Lung (tissue), 11 donors: ENCODE measurements at regions not wholly inside any gene's neighbourhood (a gene's known extent, or its start where the extent isn't known, plus 50 kb on each side); places are given as distances from the start of the nearest gene placed in this dataset.

Experiments
- ATAC-seq: fragments of 200-7000 bp; cut with Tn5 transposase; one replicate; pipeline ENCODE4 v1.9.1; 2020; ENCODE audit warnings: moderate number of reproducible peaks; ENCODE audit not compliant: insufficient read depth, low FRiP score
- DNase-seq, 3 donors: peaks; one replicate each; pipeline ENCODE4 v3.0.0-alpha.2; 2013 to 2017
- H3K27ac ChIP-seq, 2 donors: one replicate each; pipeline ENCODE4 v1.5.1; 2013; ENCODE audit warnings: mild to moderate bottlenecking in 2 of 2, moderate library complexity in 2 of 2, control low read depth in 1 of 2, inconsistent platforms in 1 of 2, low read depth in 1 of 2, low read length in 1 of 2
- H3K27me3 ChIP-seq, 3 donors: one replicate each; pipeline ENCODE4 v1.5.1; 2013; ENCODE audit warnings: low read length in 2 of 3; ENCODE audit not compliant: control insufficient read depth in 3 of 3, insufficient read depth in 3 of 3
- H3K36me3 ChIP-seq, 4 donors: one replicate each; pipeline ENCODE4 v1.5.1; 2013; ENCODE audit warnings: low read length in 4 of 4, mild to moderate bottlenecking in 1 of 4, moderate library complexity in 1 of 4; ENCODE audit not compliant: control insufficient read depth in 4 of 4, insufficient read depth in 4 of 4
- H3K4me1 ChIP-seq, 5 donors: one replicate each; pipeline ENCODE4 v1.5.1; 2013; ENCODE audit warnings: low read length in 5 of 5, mild to moderate bottlenecking in 2 of 5, moderate library complexity in 1 of 5; ENCODE audit not compliant: control insufficient read depth in 5 of 5, insufficient read depth in 5 of 5
- H3K4me3 ChIP-seq: one replicate; pipeline ENCODE4 v1.5.1; 2013; ENCODE audit warnings: mild to moderate bottlenecking, control low read depth, moderate library complexity
- H3K9ac ChIP-seq, 2 donors: one replicate each; pipeline ENCODE4 v1.5.1; 2013; ENCODE audit warnings: low read length in 2 of 2, control low read depth in 1 of 2; ENCODE audit not compliant: insufficient read depth in 1 of 2
- H3K9me3 ChIP-seq, 4 donors: one replicate each; pipeline ENCODE4 v1.5.1; 2013; ENCODE audit warnings: low read length in 3 of 4, mild to moderate bottlenecking in 1 of 4, moderate library complexity in 1 of 4; ENCODE audit not compliant: control insufficient read depth in 4 of 4, insufficient read depth in 3 of 4
- WGBS, 2 donors: extraction: QIAGEN DNeasy Blood & Tissue Kit; methylation state at CpG; one replicate each; pipeline ENCODE4 v1.1.7; 2013; 5-methylcytosine and 5-hydroxymethylcytosine counted together
- TF ChIP-seq, protein P1 (sequence below): IDR thresholded peaks from 2 replicates; pipeline ENCODE4 v1.5.1; 2012; ENCODE audit warnings: mild to moderate bottlenecking; ENCODE audit errors: control extremely low read depth, extremely low read depth
- donor health status: control.
- donor health status: control.
- donor health status: Bipolar disorder and iron deficiency.
- donor health status: healthy.
- donor health status: DM: yes; HTN: yes; CAD: no.

DNA sequence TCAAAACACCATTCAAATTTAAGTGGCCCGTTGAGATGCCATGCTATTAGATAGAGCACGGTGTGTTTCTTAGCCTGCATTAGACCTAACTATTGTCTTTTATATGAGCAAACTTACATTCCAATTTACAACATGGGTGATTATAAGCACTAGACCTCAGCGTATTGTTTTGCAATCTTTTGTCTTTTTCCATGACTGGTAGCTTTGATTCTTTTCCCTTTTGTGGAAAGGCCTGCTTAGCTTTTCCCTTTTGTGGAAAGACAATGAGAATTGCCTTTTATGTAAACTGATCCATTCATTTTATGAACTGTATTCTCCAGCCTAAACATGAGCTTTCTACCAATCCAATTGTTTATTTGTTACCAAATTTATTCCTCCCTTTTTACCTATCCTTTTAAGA lies 823.1 kb downstream of the CCSER2 start:
- WGBS, 2 donors: 69 to 70% methylated on average over 3 of the region's 3 CpGs
- TF ChIP-seq, protein P1, sequence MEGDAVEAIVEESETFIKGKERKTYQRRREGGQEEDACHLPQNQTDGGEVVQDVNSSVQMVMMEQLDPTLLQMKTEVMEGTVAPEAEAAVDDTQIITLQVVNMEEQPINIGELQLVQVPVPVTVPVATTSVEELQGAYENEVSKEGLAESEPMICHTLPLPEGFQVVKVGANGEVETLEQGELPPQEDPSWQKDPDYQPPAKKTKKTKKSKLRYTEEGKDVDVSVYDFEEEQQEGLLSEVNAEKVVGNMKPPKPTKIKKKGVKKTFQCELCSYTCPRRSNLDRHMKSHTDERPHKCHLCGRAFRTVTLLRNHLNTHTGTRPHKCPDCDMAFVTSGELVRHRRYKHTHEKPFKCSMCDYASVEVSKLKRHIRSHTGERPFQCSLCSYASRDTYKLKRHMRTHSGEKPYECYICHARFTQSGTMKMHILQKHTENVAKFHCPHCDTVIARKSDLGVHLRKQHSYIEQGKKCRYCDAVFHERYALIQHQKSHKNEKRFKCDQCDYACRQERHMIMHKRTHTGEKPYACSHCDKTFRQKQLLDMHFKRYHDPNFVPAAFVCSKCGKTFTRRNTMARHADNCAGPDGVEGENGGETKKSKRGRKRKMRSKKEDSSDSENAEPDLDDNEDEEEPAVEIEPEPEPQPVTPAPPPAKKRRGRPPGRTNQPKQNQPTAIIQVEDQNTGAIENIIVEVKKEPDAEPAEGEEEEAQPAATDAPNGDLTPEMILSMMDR: no peak
- no peak for DNase-seq
- no peak overlapping the region for H3K9ac ChIP-seq
- no peak overlapping the region for H3K27ac ChIP-seq
- no peaks in the 10 kb centered on the region for H3K36me3 ChIP-seq
- H3K4me1 ChIP-seq: no peaks in the 10 kb centered on the region
- no peaks in the 10 kb centered on the region for H3K27me3 ChIP-seq
- H3K9me3 ChIP-seq: peaks cover 0 to 2% (median 0%) of the 10 kb centered on the region in 4 donors
- ATAC-seq: no peak
- no peak overlapping the region for H3K4me3 ChIP-seq

GRCh38 chr10:85152496-85152895 lies 824.1 kb downstream of the CCSER2 start:
- ATAC-seq (no peak), DNase-seq (no peak)
- no peak overlapping the region for H3K9ac ChIP-seq
- H3K27me3 ChIP-seq: no peaks in the 10 kb centered on the region
- peaks cover 0 to 2% (median 0%) of the 10 kb centered on the region in 4 donors for H3K9me3 ChIP-seq
- no peaks in the 10 kb centered on the region for H3K36me3 ChIP-seq
- H3K27ac ChIP-seq: no peak overlapping the region
- TF ChIP-seq, protein P1: no peak
- H3K4me1 ChIP-seq: no peaks in the 10 kb centered on the region
- no peak overlapping the region for H3K4me3 ChIP-seq
- WGBS, 2 donors: 41 to 47% methylated on average over 3 of the region's 3 CpGs

GRCh38 chr10:85152911-85153310 lies 824.5 kb downstream of the CCSER2 start:
- H3K27me3 ChIP-seq: no peaks in the 10 kb centered on the region
- H3K9ac ChIP-seq: no peak overlapping the region
- ATAC-seq (no peak), DNase-seq (no peak)
- H3K36me3 ChIP-seq: no peaks in the 10 kb centered on the region
- peaks cover 0 to 2% (median 0%) of the 10 kb centered on the region in 4 donors for H3K9me3 ChIP-seq
- no peak overlapping the region for H3K4me3 ChIP-seq
- H3K4me1 ChIP-seq: no peaks in the 10 kb centered on the region
- H3K27ac ChIP-seq: no peak overlapping the region
- TF ChIP-seq, protein P1: no peak
- WGBS, 2 donors: 78 to 87% methylated on average over 1 of the region's 1 CpG

DNA sequence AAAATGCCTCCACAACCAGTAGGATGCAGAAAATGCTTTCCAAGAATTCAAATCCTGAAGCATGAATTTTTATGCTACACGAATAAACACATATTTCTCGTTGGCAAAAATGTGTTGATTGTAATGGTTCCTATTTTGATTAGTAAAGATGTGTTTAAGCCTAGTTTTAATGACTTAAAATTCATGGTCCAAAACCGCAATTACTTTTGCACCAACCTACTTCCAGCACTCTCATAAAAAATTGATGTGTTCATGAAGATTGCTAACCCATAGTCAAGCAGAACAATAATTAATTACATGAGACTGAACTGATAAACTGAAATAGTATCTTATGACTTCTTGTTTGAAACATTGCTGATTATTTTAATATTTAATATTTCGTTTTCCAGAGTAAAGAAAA lies 828.8 kb downstream of the CCSER2 start:
- H3K36me3 ChIP-seq: no peaks in the 10 kb centered on the region
- no peaks in the 10 kb centered on the region for H3K27me3 ChIP-seq
- WGBS, 2 donors: 83 to 85% methylated on average over 4 of the region's 4 CpGs

More for the DNA sequence above, 828.8 kb downstream of the CCSER2 start:
- no peak for ATAC-seq
- no peak overlapping the region for H3K9ac ChIP-seq
- no peak for DNase-seq
- no peak overlapping the region for H3K27ac ChIP-seq
- no peak overlapping the region for H3K4me3 ChIP-seq
- no peaks in the 10 kb centered on the region for H3K4me1 ChIP-seq
- H3K9me3 ChIP-seq: peaks cover 0 to 2% (median 0%) of the 10 kb centered on the region in 4 donors
- TF ChIP-seq, protein P1: no peak
